ENCODE measurements at regions not wholly inside any gene's neighbourhood (a gene's known extent, or its start where the extent isn't known, plus 50 kb on each side); places are given as distances from the start of the nearest gene placed in this dataset.

DNA sequence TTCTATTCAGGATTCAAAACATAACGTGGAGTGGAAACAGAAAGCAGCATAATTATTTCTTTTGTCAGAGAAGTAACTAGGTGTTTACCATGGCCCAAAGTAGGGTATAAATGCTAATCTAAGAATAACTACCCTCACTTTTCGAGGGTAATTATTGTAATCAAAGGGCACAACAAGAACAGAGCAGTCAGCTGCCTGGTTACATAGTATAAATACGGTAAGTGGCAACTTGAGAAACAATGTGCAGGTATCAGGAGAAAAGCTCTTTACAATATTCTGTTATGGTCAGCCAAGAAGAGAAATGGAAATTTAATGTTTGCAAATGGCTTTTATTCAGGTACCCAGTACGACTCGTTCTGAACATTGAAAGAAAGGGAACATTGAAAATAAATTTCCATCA, 242.0 kb upstream of the NPY start:
- Mint-ChIP-seq H3K4me3 (no peak overlapping the region), H3K27me3 (no peaks in the 10 kb centered on the region), H3K9me3 (no peaks in the 10 kb centered on the region), H3K4me1 (no peaks in the 10 kb centered on the region), H3K27ac (no peak overlapping the region), H3K36me3 (no peaks in the 10 kb centered on the region)

DNA sequence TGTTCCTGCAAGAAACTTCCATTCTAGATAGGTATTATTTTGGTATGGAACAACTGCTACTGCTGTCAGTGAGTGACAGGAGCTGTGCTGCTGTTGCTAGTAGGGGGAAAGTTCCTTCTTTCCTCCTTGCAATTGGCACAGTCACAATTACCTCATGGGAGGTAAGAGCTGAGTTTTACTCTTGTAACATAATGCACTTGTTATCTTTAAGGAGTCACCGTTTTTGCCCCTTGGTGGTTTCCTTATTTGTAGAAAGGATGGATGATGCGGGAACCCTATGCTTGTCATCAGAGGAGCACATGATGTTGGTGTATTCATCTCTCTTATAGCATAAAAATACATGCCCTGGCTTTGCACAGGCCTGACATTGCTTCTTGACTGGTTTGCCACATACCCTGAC, 234.7 kb upstream of the NPY start:
- Mint-ChIP-seq H3K36me3 (no peaks in the 10 kb centered on the region), H3K4me3 (no peak overlapping the region), H3K9me3 (no peaks in the 10 kb centered on the region), H3K4me1 (no peaks in the 10 kb centered on the region), H3K27me3 (peaks cover 3% of the 10 kb centered on the region), H3K27ac (no peak overlapping the region)

DNA sequence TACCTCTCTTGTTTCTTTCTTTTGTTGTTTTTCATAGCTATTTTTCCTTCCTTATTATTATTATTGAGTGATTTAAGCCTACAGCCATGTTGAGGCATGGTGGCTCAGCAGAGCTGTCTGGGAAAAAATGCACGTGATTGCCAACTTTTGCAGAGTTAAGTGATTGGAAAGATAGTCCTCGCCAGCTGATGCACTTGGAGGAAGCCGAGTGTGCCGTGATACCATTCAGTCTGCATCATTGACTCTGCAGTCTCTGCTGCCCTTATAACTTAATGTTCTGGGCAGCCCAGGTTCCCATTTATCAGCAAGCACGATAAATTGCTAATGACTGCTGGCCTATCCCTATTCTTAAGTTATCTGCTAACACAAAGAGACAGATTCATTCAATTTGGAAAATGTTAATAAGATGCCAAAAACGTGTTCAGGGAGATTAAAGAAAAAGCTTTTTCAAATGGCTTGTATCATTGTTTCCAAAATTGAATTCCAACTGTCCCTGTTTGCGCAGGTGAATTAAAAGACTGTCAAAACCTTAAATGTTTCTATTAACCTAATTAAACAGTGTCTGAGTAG, 232.9 kb upstream of the NPY start:
- Mint-ChIP-seq H3K36me3 (no peaks in the 10 kb centered on the region), H3K9me3 (no peaks in the 10 kb centered on the region), H3K4me1 (no peaks in the 10 kb centered on the region), H3K27ac (no peak overlapping the region), H3K27me3 (peaks cover 3% of the 10 kb centered on the region), H3K4me3 (no peak overlapping the region)

DNA sequence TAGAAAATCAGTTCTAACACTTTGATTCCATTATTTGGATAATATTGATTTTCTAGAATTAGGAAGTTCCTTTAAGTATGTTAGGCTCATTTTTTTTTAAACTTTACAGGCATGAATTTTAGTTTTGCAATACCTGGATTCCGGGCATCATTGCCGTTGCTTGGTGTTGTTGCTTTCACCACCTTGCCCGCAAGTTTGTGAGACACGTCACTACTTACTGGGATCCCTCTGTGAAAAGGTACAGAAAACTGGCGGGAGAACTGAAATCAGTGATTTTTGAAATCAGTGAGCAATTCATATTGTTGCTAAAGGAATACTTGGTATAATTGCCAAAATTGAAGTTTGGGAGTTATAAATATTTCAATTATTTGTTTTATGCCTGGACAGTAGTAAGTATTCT, 232.3 kb upstream of the NPY start:
- Mint-ChIP-seq H3K9me3 (no peaks in the 10 kb centered on the region), H3K27me3 (peaks cover 7% of the 10 kb centered on the region), H3K36me3 (no peaks in the 10 kb centered on the region), H3K4me1 (no peaks in the 10 kb centered on the region), H3K4me3 (no peak overlapping the region), H3K27ac (no peak overlapping the region)

DNA sequence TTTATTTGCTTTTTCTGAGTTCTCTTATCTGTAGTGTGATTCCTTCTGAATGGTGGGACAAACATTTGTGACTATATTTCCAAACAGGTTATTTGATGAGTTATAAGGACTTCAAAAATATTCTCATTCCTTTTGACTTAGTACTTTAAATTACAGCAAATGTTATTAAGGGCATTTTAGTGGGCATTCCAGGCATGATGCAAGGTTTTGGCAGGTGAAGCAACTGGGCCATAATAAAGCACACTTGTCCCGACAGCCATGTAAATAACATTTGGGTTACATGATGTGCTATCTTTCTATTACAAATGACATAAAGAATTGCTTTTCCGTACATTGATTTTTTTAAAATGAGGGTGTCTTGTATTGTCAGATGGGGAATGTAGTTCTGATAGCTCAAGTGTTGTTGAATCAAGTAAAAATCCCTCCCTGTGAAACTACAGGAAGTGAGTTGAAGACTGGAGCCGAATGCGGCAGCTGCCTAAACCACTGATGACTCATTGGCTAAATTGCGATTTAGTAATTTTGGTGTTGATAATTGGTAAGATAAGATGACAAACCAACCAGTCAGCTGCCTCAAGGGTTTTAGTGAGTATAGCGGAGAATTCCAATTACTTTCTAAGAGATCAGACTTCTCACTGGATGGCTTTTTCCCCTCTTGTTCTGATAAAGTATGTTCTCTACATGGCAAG, 231.3 kb upstream of the NPY start:
- Mint-ChIP-seq H3K4me3 (no peak overlapping the region), H3K4me1 (no peaks in the 10 kb centered on the region), H3K9me3 (no peaks in the 10 kb centered on the region), H3K36me3 (no peaks in the 10 kb centered on the region), H3K27ac (no peak overlapping the region), H3K27me3 (peaks cover 7% of the 10 kb centered on the region)

DNA sequence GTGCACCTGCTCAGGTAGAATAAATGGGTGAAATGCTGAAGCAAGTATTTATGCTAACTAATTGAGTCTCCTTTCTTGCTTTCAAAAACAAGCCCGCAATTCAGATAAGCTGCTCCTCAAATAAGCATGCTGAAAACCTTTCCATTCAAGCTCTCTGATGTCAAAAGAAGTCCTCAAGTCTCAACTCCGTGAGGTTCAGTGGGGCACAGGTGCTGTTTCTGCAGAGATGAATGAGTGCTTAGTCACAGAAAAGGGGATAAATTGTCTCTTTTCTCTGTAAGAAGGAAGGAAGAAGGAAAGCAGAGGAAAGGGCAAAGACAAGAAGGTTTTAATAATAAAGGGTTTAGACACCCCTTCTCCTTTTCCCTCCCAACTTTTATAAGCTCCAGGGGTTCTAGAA, 229.8 kb upstream of the NPY start:
- Mint-ChIP-seq H3K36me3 (no peaks in the 10 kb centered on the region), H3K27me3 (peaks cover 7% of the 10 kb centered on the region), H3K4me3 (no peak overlapping the region), H3K27ac (no peak overlapping the region), H3K9me3 (no peaks in the 10 kb centered on the region), H3K4me1 (no peaks in the 10 kb centered on the region)

DNA sequence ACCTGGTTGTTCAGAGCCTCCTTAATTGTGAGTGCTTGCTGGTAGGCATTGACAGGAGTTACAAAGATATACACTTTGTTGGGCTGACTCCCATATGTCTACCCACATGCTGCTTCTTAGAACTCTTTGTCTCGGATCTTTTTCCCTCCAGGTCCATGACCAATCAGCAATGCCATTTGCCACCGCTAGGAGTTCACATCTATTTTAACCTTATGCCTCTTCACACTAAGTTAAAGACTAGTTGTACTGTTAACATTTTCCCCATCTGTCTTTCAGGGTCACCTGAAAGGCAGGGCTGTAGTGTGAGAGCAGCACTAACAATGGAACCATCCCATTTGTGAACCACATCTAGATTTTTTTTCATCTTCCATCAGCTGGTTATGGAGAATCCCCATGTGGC, 226.7 kb upstream of the NPY start:
- no peak overlapping the region for H3K4me3 Mint-ChIP-seq
- no peak overlapping the region for H3K27ac Mint-ChIP-seq
- no peaks in the 10 kb centered on the region for H3K9me3 Mint-ChIP-seq
- no peaks in the 10 kb centered on the region for H3K36me3 Mint-ChIP-seq
- H3K27me3 Mint-ChIP-seq, result peaks cover 6% of the 10 kb centered on the region
- no peaks in the 10 kb centered on the region for H3K4me1 Mint-ChIP-seq

DNA sequence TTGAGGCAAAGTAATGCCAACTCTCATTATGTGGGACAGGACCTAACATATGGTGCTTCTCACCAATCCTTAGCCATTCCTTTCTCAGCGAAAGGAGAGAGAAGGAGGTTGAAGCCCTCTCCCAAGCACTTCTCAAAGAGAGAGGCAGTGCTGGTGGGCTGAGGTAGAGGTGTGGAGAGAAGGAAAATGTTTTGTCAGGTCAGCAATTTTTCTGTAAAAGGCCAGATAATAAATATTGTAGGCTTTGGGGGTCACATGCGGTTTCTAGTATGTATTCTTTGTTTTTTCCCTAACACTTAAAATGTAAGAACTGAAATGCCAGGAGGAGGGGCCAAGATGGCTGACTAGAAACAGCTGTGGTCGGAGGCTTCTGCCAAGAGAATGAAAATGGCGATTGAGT, 225.0 kb upstream of the NPY start:
- Mint-ChIP-seq H3K4me1 (no peaks in the 10 kb centered on the region), H3K4me3 (no peak overlapping the region), H3K27me3 (peaks cover 4% of the 10 kb centered on the region), H3K27ac (no peak overlapping the region), H3K9me3 (no peaks in the 10 kb centered on the region), H3K36me3 (no peaks in the 10 kb centered on the region)

DNA sequence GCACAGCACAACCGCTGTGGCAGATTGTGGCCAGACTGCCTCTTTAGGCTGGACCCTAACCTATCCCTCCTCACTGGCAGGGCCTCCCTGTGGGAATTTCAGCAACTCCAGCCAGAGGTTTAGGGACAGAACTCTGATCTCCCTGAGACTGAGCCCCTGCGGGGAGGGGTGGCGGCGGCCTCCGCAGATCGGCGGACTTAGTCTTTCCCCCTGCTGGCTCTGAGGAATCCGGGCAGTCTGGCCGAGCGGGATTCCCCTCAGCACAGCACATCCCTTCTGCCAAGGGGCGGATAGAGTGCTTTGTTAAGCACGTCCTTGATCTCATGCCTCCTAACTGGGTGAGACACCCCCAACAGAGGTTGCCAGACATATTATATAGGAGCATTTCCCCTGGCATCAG, 224.2 kb upstream of the NPY start:
- Mint-ChIP-seq H3K36me3 (no peaks in the 10 kb centered on the region), H3K4me3 (no peak overlapping the region), H3K4me1 (no peaks in the 10 kb centered on the region), H3K27ac (no peak overlapping the region), H3K9me3 (no peaks in the 10 kb centered on the region), H3K27me3 (peaks cover 4% of the 10 kb centered on the region)

DNA sequence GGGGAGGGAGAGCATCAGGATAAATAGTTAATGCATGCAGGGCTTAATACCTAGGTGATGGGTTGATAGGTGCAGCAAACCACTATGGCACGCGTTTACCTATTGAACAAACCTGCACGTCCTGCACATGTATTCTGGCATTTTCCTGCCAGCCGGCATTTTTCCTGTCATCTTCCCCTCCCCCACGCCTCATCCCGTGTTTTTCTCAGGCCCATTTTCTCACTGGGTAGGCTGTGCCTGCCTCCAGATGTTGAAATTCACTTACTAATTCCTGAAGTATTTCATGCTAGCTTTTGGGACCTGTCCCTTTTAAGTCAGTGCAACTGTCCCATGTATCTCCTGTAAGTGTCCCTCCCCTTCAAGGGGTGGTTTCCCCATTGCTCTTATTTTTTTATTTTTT, 220.3 kb upstream of the NPY start:
- no peaks in the 10 kb centered on the region for H3K4me1 Mint-ChIP-seq
- H3K4me3 Mint-ChIP-seq, result no peak overlapping the region
- no peaks in the 10 kb centered on the region for H3K36me3 Mint-ChIP-seq
- no peak overlapping the region for H3K27ac Mint-ChIP-seq
- no peaks in the 10 kb centered on the region for H3K9me3 Mint-ChIP-seq
- H3K27me3 Mint-ChIP-seq, result no peaks in the 10 kb centered on the region

DNA sequence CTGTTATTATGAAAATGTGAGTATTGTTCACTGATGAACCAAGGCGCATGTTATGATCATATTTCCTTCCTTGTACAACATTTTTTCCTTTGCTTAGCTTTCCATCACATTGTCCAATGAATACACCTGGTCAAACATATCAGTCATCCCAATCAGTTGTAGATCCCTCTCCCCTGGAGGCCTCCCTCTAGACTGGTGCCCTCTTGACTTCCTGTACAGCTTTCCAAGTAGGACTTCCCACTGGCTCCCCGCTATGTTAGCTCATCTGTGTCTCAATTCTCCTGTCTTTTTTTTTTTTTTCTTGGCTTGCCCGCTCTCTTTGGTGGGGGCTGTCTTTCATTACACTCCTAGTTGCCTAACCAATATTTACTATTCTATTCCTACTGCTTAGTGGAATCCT, 214.2 kb upstream of the NPY start:
- Mint-ChIP-seq H3K4me1 (peaks cover 4% of the 10 kb centered on the region), H3K4me3 (no peak overlapping the region), H3K9me3 (no peaks in the 10 kb centered on the region)

DNA sequence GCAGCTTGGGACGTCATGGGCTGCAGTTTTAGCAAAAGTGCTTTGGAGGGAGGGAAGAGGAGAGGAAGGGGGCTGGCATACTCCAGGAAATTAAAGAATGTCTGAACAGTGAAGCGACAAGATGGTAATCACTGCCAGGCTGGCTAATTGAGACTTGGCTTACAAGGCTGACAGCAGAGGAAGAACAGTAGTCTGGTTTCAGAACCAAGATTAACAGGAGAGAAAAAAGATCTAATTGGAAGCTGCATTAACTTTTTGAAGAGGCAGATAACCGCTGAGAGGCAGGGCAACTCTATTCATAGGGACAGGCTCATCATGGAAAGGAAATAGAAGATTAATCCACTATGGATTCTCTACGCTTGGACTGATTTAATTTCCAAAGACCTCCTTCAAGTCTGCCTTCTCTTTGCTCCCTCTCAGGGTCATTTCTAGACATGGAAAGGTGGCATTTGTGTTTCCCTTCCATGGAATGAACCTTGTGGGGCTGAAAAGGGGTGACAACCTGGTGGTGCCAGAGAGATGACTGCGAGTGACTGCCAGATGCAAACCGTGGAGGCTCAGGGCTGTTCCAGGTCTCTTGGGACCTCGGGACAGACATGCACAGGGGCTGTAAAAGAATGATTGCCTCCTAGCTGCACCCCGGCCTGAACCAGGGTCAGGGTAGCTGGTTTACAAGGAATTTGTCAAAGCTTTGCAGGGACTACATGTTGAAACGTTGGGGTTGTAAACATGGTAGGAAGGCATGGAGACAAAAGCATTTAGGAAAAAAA, 210.2 kb upstream of the NPY start:
- Mint-ChIP-seq H3K27me3 (peaks cover 4% of the 10 kb centered on the region), H3K4me3 (no peak overlapping the region), H3K9me3 (no peaks in the 10 kb centered on the region), H3K4me1 (peaks cover 8% of the 10 kb centered on the region), H3K36me3 (no peaks in the 10 kb centered on the region), H3K27ac (no peak overlapping the region)

More for the DNA sequence above, 214.2 kb upstream of the NPY start:
- Mint-ChIP-seq H3K27ac (no peak overlapping the region), H3K27me3 (no peaks in the 10 kb centered on the region), H3K36me3 (no peaks in the 10 kb centered on the region)

DNA sequence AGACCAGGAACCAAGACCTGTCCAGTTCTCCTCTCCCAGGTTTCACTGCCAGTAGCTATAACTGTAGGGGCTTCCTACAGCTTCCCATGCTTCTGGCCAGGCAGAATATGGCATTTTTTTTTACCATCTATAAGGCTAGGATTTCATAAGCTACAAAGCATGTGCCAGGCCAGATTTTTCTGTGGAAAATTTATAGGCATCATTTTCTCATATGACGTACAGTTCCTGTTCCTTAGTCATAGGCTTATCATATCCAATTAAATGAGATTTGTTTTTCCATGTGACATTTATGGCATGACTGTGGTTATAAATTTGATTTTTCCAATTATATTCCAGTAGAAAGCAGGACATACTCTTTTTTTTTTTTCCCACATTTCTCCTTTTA, 208.6 kb upstream of the NPY start:
- H3K36me3 Mint-ChIP-seq, result no peaks in the 10 kb centered on the region
- H3K4me1 Mint-ChIP-seq, result peaks cover 8% of the 10 kb centered on the region
- H3K27ac Mint-ChIP-seq, result no peak overlapping the region
- no peak overlapping the region for H3K4me3 Mint-ChIP-seq
- H3K9me3 Mint-ChIP-seq, result no peaks in the 10 kb centered on the region
- peaks cover 6% of the 10 kb centered on the region for H3K27me3 Mint-ChIP-seq

DNA sequence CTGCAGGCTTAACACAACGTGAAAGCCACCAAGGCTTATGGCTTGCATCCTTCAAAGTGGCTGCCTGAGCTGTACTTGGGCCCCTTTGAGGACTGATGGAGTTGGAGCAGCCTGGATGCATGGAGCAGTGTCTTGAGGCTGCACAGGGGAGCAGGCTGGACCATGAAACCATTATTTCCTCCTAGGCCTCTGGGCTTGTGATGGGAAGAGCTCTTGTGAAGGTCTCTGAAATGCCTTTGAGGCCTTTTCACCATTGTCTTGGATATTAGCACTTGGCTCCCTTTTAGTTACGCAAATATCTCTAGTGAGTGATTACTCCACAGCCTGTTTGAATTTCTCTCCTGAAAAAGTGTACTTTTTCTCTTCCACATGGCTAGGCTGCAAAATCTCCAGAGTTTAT, 201.2 kb upstream of the NPY start:
- Mint-ChIP-seq H3K36me3 (no peaks in the 10 kb centered on the region), H3K27ac (no peak overlapping the region), H3K4me3 (no peak overlapping the region), H3K9me3 (peaks cover 6% of the 10 kb centered on the region), H3K4me1 (no peaks in the 10 kb centered on the region), H3K27me3 (peaks cover 6% of the 10 kb centered on the region)

DNA sequence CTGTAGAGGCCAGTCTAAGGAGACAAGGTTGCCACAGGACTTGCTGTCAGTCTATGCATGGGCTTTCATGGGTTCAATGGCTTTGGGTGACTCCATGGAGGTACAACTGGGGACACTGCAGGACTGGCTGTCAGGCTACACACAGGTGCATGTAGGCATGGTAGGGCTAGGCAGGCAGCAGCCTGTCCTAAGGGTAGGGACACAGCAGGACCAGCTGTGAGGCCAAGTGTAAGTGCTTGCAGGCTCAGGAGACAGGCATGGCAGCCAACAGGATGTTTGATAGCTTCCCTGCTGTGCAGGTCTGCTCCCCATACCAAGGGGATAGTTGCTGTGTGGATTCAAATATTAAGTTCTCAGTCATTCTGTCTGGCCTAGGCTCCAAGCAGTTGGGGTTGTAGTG, 181.0 kb upstream of the NPY start:
- Mint-ChIP-seq H3K9me3 (peaks cover 5% of the 10 kb centered on the region), H3K36me3 (no peaks in the 10 kb centered on the region), H3K4me1 (no peaks in the 10 kb centered on the region), H3K27ac (no peak overlapping the region), H3K4me3 (no peak overlapping the region), H3K27me3 (peaks cover 9% of the 10 kb centered on the region)

DNA sequence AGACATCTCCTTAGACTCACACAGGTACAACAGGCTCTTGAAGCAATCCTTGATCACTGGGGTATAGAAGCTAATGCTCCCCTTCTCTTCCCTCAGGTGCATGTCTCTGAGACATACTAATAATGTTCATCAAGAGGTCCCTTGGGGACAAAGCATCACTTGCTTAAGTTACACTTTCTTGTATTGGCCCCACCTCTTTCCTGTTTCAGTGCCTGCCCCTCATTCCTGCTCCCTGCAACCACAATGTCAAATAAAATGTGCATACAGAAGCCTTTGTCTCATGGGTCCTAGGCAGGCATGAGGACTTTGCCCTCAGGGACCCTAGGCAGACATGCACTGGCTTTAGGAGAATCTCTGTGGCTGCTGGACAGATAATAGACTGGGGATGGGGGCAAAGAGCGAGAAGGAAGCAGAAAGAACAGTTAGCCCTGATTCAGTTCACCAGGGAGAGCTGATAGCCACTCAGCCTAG, 175.0 kb upstream of the NPY start:
- H3K27me3 Mint-ChIP-seq, result peaks cover 13% of the 10 kb centered on the region
- H3K4me1 Mint-ChIP-seq, result no peaks in the 10 kb centered on the region
- no peak overlapping the region for H3K4me3 Mint-ChIP-seq
- no peak overlapping the region for H3K27ac Mint-ChIP-seq
- no peaks in the 10 kb centered on the region for H3K36me3 Mint-ChIP-seq
- peaks cover 5% of the 10 kb centered on the region for H3K9me3 Mint-ChIP-seq
